GM21825 (cell line): ENCODE measurements at regions not wholly inside any gene's neighbourhood (a gene's known extent, or its start where the extent isn't known, plus 50 kb on each side); places are given as distances from the start of the nearest gene placed in this dataset.

Experiments used
- ATAC-seq: cut with Tn5 transposase; IDR thresholded peaks from one replicate; pipeline ENCODE4 v1.9.1; 2021; ENCODE audit warnings: mild to moderate bottlenecking, moderate library complexity; ENCODE audit not compliant: unreplicated experiment

- no peak for ATAC-seq
Measured at GRCh38 chr10:28250782-28251181, 52.1 kb downstream of the MPP7 start.

DNA sequence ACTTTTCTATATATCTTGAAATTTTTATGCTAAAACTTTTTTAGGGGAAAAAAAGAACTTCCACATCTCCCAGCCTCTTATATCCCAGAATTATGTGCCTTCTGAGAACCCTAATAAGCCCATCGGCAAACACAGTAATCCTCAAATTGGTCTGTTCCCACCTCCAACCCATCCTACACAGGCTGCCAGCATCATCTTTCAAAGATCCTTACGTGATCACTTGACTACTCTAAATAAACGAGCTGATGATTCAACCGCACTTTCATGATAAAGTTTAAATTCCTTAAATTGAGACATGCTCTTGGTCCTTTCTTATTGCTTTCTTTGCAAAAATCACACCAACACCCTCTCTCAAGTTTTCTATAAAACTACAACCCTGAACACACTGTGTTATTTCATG lies 52.5 kb downstream of the MPP7 start:
- ATAC-seq = no peak

DNA sequence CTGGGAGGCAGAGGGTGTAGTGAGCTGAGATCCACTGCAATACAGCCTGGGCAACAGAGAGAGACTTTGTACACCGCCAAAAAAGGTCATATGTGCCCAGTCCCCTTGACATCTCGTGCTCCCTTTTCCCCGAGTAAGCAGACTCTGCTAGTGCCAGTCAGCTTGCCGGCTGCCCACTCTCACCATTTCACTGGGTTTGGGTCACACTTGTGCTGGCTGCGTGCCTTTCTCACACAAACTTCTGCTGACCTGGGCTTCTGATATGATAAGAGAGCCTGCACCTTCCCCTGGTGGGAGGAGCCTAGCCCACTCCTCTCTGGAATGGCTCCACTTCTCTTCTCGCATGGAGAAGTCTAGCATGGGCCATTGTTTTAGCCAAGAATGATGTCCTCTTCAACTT lies 53.4 kb downstream of the MPP7 start:
- ATAC-seq = no peak

GRCh38 chr10:28248092-28248491 lies 54.8 kb downstream of the MPP7 start:
- no peak for ATAC-seq

- no peak for ATAC-seq
Measured at GRCh38 chr10:28246023-28246422, 56.8 kb downstream of the MPP7 start.

GRCh38 chr10:28243923-28244322 lies 58.9 kb downstream of the MPP7 start:
- no peak for ATAC-seq

DNA sequence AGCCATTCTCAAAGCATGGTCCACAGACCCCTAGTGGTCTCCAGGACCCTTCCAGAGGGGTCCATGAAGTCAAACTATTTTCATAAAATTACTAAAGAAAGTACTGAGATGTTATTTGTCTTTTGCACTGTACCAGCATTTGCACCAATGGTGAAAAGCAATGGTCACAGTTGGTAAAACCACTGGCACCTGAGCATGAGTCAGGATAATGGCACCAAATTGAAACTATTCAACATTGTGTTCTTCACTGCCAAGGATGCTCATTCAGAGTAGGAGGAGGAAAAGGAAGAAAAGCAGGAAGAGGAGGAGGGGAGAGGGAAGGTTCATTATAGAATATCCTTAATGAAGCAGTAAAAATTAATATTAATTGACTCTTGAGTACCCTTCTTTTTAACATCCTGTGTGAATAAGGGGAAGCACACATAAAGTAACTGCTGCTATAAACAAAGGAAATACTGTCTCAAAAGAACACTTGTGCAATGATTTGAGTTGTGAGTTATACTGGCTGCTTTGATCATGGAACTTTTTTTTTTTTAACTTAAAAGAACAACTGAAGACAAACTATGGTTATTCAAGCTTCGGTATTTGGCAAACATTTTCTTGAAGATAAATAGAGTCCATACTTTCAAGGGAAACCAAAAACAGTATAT lies 60.2 kb downstream of the MPP7 start:
- ATAC-seq = no peak

- no peak for ATAC-seq
Measured at GRCh38 chr10:28241741-28242399, 61.0 kb downstream of the MPP7 start.

- no peak for ATAC-seq
Measured at GRCh38 chr10:28240400-28240799, 62.5 kb downstream of the MPP7 start.

DNA sequence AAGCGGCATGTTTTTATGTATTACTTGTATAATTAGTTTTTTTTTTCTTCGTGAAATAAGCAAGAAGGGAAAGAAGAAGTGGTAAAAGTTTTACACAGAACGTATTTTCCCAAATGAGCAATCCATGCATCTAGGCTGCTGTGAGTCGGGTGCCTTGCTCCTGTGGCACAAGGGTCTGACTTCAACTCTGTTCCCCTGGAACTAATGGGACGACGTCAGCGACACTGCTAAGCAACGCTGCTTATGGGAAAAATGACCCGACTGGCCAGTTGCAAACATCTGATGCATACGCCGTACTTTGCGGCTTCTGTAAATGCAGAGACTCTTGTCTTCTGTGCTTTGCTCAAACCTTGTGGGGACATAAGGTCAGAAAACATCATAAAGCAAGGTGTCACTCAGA lies 66.3 kb downstream of the MPP7 start:
- ATAC-seq = no peak

DNA sequence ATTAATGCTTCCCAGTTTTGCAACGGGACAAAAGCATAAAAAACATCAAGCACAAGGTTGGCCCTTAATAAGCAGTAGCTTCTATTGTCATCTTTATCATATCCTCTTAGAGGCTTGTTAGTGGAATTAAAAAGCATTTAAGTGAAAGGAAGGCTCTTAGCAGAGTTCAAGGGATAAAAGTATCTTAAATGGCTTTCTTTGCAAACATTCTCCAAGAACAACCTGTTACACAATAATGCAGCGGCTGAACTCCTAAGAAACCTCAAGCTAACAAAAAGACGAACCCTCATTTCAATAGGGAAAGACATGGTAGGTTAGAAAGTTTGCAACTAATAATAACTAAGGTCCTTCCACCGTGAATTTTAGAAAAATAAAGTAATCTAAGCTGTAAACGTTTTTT lies 82.1 kb downstream of the MPP7 start:
- no peak for ATAC-seq

- no peak for ATAC-seq
Measured at GRCh38 chr10:28219251-28219650, 83.6 kb downstream of the MPP7 start.

GRCh38 chr10:28217848-28218247 lies 85.0 kb downstream of the MPP7 start:
- ATAC-seq = no peak

- ATAC-seq = no peak
Measured at GRCh38 chr10:28215930-28216329, 86.9 kb downstream of the MPP7 start.

DNA sequence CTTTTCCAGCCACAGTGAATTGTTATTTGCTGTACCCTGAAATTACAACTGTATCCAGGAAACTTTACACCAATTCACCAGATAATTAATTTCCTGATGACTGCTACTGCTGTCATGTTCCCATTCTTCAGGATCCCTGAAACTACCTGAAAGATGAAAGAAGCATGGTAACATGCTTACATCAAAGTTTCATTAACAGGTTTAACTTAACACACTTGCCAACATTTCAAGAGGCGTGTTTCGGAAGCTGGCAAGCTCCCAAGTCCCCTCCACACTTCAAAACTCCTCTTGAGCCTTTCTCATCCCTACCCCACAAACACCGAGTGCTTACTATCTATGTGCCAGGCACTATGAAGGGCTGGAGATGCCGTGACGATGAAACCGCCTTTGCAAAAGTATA lies 88.6 kb downstream of the MPP7 start:
- no peak for ATAC-seq

DNA sequence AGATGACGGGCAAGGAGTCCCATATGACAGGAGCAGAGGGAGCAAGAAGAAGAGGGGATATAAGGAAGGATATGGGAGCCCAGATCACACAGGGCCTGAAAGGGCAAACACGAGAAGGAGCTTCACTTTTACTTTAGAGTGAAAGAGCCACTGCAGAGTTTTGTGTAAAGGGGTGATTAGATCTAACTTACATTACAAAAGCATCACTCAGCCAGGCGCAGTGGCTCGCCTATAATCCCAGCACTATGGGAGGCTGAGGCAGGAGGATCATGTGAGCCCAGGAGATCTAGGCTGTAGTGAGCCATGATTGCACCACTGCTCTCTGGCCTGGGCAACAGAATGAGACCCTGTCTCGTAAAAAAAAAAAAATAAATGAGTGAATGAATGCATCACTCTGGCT lies 91.1 kb downstream of the MPP7 start:
- no peak for ATAC-seq

GRCh38 chr10:28207799-28208198 lies 95.1 kb downstream of the MPP7 start:
- ATAC-seq = no peak

DNA sequence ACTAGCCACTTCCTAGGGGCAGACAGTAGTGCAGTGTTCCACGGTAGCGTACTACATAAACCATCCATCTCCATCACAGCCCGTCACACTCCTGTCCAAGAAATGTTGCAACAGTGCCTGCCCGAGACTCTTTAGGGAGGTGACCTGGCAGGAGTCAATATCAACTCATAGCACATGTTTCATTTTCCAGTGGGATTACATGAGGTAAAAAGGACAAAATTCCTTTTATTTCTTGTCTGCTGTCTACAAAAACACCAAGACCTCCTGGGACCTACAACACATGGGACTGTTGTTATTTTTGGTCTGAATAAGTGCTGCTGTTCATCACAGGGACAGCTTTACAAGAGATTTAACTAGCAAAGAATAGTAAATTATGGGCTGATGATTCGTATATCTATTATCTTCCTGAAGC lies 99.9 kb downstream of the MPP7 start:
- ATAC-seq = no peak

DNA sequence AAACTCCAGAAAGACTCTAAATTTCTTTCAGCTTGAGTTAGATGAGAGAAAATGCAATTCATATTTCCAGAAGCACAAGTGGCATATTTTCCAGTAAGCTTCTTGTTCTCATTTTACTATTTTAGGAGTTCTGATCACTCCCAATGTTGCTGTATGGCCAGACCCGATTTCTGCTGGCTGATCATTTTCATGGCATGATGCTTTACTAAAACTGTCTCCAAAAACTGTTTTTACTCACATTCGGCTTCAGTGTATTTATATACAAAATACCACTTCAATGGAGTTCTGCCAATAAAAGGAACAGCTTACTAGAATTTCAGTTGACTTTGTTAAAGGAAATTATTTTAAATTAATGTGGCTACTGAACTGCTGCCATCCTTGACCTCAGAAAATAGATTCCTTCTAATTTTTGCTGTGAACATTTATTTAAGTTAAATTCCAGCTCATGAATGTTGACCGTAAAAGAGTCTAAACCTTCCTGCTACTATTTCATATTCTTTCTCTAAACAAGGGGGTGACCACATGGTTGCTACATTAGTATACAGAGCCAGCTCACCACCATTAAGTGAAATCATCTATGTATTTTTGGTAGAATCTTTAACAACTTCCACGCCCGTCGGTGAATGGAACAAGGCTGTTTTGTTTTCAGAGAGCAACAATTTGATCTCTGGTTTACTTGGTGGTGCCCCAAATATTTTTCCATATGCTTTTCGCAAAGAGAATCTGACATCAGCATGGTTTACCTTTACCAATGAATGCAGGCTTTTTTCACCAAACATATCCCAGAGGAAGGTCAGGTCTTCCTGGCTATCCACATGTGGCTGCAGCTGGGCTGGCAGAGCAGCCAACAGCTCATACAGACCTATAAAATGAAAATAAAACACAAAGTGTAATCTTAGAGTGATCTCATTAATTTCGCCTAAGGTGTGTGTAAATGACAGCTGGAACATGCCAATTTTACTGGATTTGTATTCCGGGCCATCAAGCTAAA lies 101.2 kb downstream of the MPP7 start:
- no peak for ATAC-seq

DNA sequence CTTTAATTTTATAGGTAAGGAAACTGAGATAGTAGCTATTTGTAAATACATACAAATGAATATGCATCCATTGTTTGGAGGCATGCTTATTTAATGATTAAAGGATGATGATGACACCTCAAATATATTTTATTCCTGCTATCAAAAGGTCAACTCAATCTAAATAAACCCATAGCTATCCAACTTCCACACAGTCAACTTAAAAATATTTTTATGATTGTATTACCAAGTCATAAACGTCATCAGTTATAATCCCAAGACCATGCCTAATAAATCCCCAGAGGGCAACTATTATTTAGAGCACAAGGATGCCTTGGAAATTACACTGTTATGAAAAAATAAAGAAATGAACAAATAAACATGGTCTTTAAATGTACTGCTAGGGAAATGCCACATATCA lies 102.1 kb downstream of the MPP7 start:
- no peak for ATAC-seq

GRCh38 chr10:28199941-28200340 lies 102.9 kb downstream of the MPP7 start:
- no peak for ATAC-seq

DNA sequence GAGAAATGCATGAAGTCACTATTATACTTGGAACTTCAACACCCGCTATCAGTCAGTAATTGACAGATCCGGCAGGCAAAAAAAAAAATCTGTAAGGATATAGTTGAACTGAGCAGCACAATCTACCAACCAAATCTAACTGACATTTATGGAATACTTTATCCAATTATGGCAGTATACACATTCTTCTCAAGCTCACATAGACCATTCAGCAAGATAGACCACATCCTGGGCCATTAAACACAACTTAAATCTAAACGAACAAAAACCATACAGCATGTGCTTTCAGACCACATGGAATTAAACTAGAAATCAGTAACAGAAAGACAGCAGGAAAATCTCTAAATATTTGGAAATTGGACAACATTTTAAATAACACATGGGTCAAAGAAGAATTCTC lies 112.7 kb downstream of the MPP7 start:
- no peak for ATAC-seq
